ENCODE measurements at regions not wholly inside any gene's neighbourhood (a gene's known extent, or its start where the extent isn't known, plus 50 kb on each side); places are given as distances from the start of the nearest gene placed in this dataset.

DNA sequence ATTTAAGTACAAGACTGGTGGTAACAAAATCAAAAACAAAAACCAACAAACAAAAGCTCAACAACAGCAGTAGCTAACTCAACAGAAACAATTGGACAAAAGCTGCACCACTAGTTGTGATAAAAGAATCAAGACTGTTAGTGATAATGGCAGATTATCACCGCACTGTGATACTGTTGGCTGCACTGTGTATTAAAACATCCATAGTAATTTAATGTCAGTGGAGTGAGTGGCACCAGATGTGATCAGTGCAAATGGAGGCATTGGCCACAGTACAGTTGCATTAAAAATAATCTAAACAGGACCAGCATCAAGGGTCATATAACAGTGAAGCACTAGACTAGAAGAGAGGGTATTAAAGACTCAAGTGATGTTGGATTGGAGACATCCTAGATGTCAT lies 1341.3 kb downstream of the MRPL39 start:
- no peak for DNase-seq (ENCODE audit: extremely low read depth, low read depth)
- TF ChIP-seq, protein P1, sequence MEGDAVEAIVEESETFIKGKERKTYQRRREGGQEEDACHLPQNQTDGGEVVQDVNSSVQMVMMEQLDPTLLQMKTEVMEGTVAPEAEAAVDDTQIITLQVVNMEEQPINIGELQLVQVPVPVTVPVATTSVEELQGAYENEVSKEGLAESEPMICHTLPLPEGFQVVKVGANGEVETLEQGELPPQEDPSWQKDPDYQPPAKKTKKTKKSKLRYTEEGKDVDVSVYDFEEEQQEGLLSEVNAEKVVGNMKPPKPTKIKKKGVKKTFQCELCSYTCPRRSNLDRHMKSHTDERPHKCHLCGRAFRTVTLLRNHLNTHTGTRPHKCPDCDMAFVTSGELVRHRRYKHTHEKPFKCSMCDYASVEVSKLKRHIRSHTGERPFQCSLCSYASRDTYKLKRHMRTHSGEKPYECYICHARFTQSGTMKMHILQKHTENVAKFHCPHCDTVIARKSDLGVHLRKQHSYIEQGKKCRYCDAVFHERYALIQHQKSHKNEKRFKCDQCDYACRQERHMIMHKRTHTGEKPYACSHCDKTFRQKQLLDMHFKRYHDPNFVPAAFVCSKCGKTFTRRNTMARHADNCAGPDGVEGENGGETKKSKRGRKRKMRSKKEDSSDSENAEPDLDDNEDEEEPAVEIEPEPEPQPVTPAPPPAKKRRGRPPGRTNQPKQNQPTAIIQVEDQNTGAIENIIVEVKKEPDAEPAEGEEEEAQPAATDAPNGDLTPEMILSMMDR (IDR thresholded peaks at IDR 0.05; ENCODE audit: low read depth, low read length): no peak

GRCh38 chr21:24260751-24261150 lies 1346.5 kb downstream of the MRPL39 start:
- no peak for DNase-seq (ENCODE audit: extremely low read depth, low read depth)
- TF ChIP-seq, protein P1 (IDR thresholded peaks at IDR 0.05; ENCODE audit: low read depth, low read length): no peak

- DNase-seq (ENCODE audit: extremely low read depth, low read depth): no peak
- TF ChIP-seq, protein P1 (IDR thresholded peaks at IDR 0.05; ENCODE audit: low read depth, low read length): no peak
These were observed 1348.0 kb downstream of the MRPL39 start for GRCh38 chr21:24259241-24259640.

DNA sequence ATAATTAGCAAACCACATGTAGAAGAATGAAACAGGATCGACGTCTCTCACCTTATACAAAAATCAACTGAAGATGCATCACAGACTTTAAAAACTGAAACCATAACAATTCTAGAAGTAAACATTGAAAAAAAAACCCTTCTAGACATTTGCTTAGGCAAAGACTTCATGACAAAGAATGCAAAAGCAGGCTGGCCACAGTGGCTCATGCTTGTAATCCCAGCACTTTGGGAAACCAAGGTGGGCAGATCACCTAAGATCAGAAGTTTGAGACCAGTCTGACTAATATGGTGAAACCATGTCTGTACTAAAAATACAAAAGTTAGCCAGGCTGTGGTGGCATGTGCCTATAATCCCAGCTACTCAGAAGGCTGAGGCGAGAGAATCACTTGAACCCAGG lies 1351.7 kb downstream of the MRPL39 start:
- TF ChIP-seq, protein P1 (IDR thresholded peaks at IDR 0.05; ENCODE audit: low read depth, low read length): no peak
- no peak for DNase-seq (ENCODE audit: extremely low read depth, low read depth)

GRCh38 chr21:24225431-24225830 lies 1381.8 kb downstream of the MRPL39 start:
- TF ChIP-seq, protein P1 (IDR thresholded peaks at IDR 0.05; ENCODE audit: low read depth, low read length): no peak
- no peak for DNase-seq (ENCODE audit: extremely low read depth, low read depth)

DNA sequence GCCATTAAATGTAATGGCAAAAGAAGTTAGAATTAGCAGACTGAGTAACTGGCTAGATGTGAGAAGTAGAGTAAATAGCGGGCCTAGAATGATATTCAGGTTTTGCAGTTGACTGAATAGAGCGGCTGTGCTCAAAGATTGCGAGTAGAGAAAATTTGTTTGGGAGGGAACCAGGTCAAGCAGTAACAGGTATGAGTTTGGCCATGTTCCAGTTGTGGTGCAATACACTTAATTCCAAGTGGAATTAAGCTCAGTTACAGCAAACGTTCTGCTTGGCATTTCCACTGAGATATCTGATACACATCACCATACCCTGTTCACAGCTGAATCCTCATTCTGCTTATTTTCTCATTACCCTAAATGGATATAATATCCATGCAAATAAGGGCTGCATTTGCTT lies 1382.9 kb downstream of the MRPL39 start:
- no peak for DNase-seq (ENCODE audit: extremely low read depth, low read depth)
- TF ChIP-seq, protein P1 (IDR thresholded peaks at IDR 0.05; ENCODE audit: low read depth, low read length): no peak

DNA sequence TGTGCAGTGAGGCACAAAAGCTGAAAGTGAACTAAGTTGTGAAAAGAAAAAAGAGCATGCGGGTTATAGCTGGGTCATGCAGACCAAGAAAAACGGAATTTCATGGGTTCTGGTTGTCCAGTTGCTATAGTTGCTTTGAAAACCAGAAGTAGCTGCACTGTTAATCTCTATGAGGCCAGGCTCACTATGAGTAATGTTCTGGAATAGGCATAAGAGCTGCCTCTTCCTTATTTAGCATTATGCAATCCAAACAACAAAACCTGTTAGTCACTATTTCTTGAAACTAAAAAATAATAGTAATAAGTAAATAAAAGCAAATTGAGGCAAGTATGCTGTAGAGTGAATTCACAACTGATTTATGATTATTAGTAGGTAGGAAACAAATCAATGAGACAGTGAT lies 1383.7 kb downstream of the MRPL39 start:
- no peak for DNase-seq (ENCODE audit: extremely low read depth, low read depth)
- TF ChIP-seq, protein P1 (IDR thresholded peaks at IDR 0.05; ENCODE audit: low read depth, low read length): no peak

Measured in AG09319 (cell line).